NT2/D1 (cell line): ENCODE measurements at regions not wholly inside any gene's neighbourhood (a gene's known extent, or its start where the extent isn't known, plus 50 kb on each side); places are given as distances from the start of the nearest gene placed in this dataset.

Experiments used
- YY1 ChIP-seq: IDR thresholded peaks from 2 replicates; pipeline ENCODE4 v1.6.1; 2011; ENCODE audit not compliant: insufficient read length, insufficient read depth
- ZNF274 ChIP-seq: IDR thresholded peaks from 2 replicates; pipeline ENCODE4 v1.6.1; 2011; ENCODE audit warnings: mild to moderate bottlenecking, low read depth, low read length

DNA sequence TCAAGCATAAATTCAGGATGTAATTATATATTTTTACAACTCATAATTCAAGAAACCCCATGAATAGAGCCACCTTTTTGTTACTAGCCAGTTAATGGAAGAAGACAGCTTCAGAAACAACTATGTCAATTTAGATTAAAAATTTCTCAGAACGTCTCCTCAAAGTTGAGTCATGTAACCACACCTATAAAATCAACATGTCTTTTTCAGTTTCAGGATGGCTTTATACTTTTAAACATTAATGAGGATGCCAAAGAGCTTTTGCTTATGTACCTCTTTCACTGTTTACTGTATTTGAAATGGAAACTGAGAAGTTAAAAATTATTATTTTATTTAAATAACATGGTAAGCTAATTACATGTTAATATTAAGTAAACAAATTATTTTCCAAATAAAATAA, 280.1 kb downstream of the PTH2R start:
- TF ChIP-seq YY1 (no peak), ZNF274 (no peak)
